IPS DF 6.9 (cell line): ENCODE measurements at regions not wholly inside any gene's neighbourhood (a gene's known extent, or its start where the extent isn't known, plus 50 kb on each side); places are given as distances from the start of the nearest gene placed in this dataset.
"Not testable (repeated sequence)": the region's sequence is repeated elsewhere in the genome, so short reads cannot be mapped to it uniquely, and the experiment has no call there.

ENCODE experiments used
- DNase-seq: peaks from one replicate; pipeline ENCODE4 v3.0.0-alpha.2; 2013; ENCODE audit warnings: low read depth, low spot score
- H3K27ac ChIP-seq: one replicate; pipeline ENCODE4 v1.5.1; 2013; ENCODE audit warnings: low read length, control low read depth
- H3K27me3 ChIP-seq: 2 replicates; pipeline ENCODE4 v1.6.1; 2013; ENCODE audit warnings: mild to moderate bottlenecking, low read length; ENCODE audit not compliant: control insufficient read depth, insufficient read depth
- H3K36me3 ChIP-seq: 2 replicates; pipeline ENCODE4 v1.6.1; 2013; ENCODE audit warnings: low read length; ENCODE audit not compliant: control insufficient read depth, insufficient read depth
- H3K4me1 ChIP-seq: 2 replicates; pipeline ENCODE4 v1.6.1; 2013; ENCODE audit warnings: low read length; ENCODE audit not compliant: control insufficient read depth, insufficient read depth
- H3K4me3 ChIP-seq: 2 replicates; pipeline ENCODE4 v1.5.1; 2013; ENCODE audit warnings: mild to moderate bottlenecking, low read length
- H3K9me3 ChIP-seq: 2 replicates; pipeline ENCODE4 v1.6.1; 2013; ENCODE audit warnings: low read length, inconsistent platforms; ENCODE audit not compliant: control insufficient read depth, insufficient read depth
- WGBS: extraction: QIAGEN DNeasy Blood & Tissue Kit; methylation state at CpG from one replicate; pipeline ENCODE4 v1.1.7; 2013; ENCODE audit warnings: mixed read lengths, missing lambda C conversion rate; ENCODE audit not compliant: insufficient read length, insufficient coverage; 5-methylcytosine and 5-hydroxymethylcytosine counted together

- no peak overlapping the region for H3K27ac ChIP-seq
- WGBS, result no CpG with 5 or more reads among the region's 2 CpGs
- no peak for DNase-seq
- no peaks in the 10 kb centered on the region for H3K9me3 ChIP-seq
- no peaks in the 10 kb centered on the region for H3K27me3 ChIP-seq
- no peaks in the 10 kb centered on the region; the same call in 1 of the 2 replicates for H3K4me1 ChIP-seq
- H3K4me3 ChIP-seq, result no peak overlapping the region
- no peaks in the 10 kb centered on the region for H3K36me3 ChIP-seq
Observed at GRCh38 chr3:107189158-107189791, 188.0 kb upstream of the CCDC54 start.

- Histone ChIP-seq H3K36me3 (no peaks in the 10 kb centered on the region), H3K4me3 (no peak overlapping the region), H3K9me3 (no peaks in the 10 kb centered on the region; the same call in 1 of the 2 replicates), H3K4me1 (no peaks in the 10 kb centered on the region; the same call in 1 of the 2 replicates), H3K27ac (no peak overlapping the region), H3K27me3 (no peaks in the 10 kb centered on the region)
- no peak for DNase-seq
- no CpG with 5 or more reads among the region's 1 CpG for WGBS
Observed at GRCh38 chr3:107193116-107193515, 184.1 kb upstream of the CCDC54 start.

DNA sequence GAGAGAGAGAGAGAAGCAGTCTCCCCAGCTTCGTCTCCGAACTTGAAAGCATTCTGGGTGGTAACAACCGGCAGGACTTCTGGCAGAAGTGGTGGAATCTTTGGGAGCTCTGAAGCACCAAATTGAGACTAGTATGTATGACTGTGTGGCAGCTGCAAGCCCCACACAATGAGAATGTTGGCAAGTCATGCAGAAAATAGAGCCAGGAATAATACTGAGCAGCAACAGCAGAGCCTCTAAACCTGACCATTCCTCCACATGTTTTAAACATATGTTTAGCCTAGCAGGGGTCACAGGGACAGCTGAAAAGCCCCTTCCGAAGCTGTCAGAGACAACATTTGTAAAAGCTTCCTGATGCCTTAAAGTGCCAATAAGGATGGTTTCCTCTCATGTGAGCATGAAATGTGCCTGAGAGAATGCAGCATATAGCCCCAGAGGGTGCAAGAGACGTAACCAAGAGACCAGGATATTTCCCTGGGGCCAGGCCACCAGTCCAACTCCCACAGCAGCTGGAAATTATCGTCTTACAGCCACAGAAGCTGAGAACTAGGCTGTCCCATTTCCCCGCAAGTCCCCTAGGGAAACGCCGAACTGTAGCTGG lies 178.6 kb upstream of the CCDC54 start:
- Histone ChIP-seq H3K4me3 (no peak overlapping the region), H3K9me3 (no peaks in the 10 kb centered on the region; the same call in 1 of the 2 replicates), H3K27ac (no peak overlapping the region), H3K27me3 (no peaks in the 10 kb centered on the region), H3K36me3 (no peaks in the 10 kb centered on the region), H3K4me1 (no peaks in the 10 kb centered on the region)
- no CpG with 5 or more reads among the region's 9 CpGs for WGBS
- DNase-seq, result no peak

DNA sequence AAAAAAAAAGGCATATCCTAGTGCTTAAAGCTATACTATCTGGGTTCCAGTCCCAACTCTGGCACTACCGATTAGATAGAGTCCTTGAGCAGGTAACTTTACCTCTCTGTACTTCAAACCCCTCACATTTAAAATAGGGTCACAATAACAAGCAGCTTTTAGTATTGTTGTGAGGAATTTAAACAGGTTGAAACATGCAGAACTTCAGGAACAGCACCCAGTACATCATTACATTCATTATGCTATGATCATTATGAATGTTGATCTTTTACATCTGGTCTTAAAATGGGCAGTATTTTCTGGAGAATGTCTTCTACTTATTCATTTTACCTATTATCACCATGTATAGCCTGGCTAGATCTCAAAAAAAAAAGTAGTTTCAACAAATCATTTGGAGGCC lies 176.1 kb upstream of the CCDC54 start:
- WGBS, result no CpG with 5 or more reads among the region's 1 CpG
- Histone ChIP-seq H3K27ac (no peak overlapping the region), H3K36me3 (no peaks in the 10 kb centered on the region), H3K4me3 (no peak overlapping the region), H3K4me1 (no peaks in the 10 kb centered on the region), H3K27me3 (no peaks in the 10 kb centered on the region), H3K9me3 (no peaks in the 10 kb centered on the region; the same call in 1 of the 2 replicates)
- DNase-seq, result no peak

- DNase-seq, H3K36me3 ChIP-seq, H3K4me3 ChIP-seq, H3K4me1 ChIP-seq, H3K27ac ChIP-seq, H3K27me3 ChIP-seq, H3K9me3 ChIP-seq: not testable (repeated sequence)
Observed at GRCh38 chr3:107202885-107203284, 174.4 kb upstream of the CCDC54 start.

DNA sequence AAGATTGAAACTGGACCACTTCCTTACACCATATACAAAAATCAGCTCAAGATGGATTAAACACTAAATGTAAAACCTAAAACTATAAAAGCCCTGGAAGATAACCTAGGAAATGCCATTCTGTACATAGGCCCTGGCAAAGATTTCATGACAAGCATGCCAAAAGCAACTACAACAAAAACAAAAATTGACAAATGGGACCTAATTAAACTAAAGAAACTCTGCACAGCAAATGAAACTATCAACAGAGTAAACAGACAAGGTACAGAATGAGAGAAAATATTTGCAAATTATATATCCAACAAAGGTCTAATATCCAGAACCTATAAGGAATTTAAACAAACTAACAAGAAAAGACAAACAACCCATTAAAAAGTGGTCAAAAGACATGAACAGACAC lies 173.1 kb upstream of the CCDC54 start:
- Histone ChIP-seq H3K27ac (no peak overlapping the region), H3K4me3 (no peak overlapping the region), H3K27me3 (no peaks in the 10 kb centered on the region), H3K4me1 (no peaks in the 10 kb centered on the region), H3K9me3 (no peaks in the 10 kb centered on the region), H3K36me3 (no peaks in the 10 kb centered on the region)
- DNase-seq, result no peak

DNA sequence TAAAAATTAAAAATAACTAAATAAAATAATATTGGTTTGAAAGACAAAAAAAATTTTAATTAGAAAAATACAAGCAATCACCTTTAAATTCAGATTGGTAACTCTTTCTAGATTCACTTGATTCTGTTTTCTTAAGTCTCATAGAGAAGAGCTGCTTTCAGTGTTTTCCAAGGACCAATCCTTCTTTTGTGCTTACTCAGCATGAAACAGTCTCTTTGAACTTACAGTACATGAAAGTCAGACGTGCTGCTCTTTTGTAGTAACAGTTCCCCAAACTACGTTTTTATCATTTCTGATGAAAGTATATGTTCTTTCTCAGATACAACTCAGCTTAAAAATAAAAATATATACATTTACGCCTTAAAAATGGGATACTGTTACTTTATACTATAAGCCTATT lies 171.9 kb upstream of the CCDC54 start:
- Histone ChIP-seq H3K4me3 (no peak overlapping the region), H3K4me1 (no peaks in the 10 kb centered on the region), H3K27ac (no peak overlapping the region), H3K36me3 (no peaks in the 10 kb centered on the region), H3K9me3 (no peaks in the 10 kb centered on the region), H3K27me3 (no peaks in the 10 kb centered on the region)
- DNase-seq, result no peak
- no CpG with 5 or more reads among the region's 3 CpGs for WGBS

GRCh38 chr3:107206141-107206540 lies 171.1 kb upstream of the CCDC54 start:
- no CpG with 5 or more reads among the region's 1 CpG for WGBS
- DNase-seq, result peak; percentile 16
- Histone ChIP-seq H3K27me3 (no peaks in the 10 kb centered on the region), H3K4me3 (no peak overlapping the region), H3K27ac (no peak overlapping the region), H3K4me1 (no peaks in the 10 kb centered on the region), H3K9me3 (no peaks in the 10 kb centered on the region), H3K36me3 (no peaks in the 10 kb centered on the region)

DNA sequence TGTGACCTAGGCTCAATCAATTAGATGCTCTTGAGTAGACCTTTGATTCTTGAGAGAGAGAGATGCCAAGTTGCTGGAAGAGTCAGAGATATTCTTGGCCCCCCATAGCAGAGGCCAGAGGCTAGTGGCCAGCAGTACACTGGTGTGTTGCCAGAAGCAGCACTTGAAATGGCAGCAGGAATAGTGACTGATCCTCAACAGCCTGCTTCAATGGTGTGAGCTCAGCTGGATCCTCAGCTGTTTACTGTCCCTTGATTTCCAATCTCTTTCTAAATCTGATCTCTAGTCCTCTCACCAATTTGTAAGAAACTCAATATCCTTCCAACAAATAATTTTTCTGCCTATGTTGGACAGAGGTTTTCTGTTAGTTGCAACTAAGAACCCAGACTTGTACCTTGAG lies 170.3 kb upstream of the CCDC54 start:
- no peaks in the 10 kb centered on the region for H3K9me3 ChIP-seq
- no peaks in the 10 kb centered on the region for H3K4me1 ChIP-seq
- DNase-seq, result no peak
- H3K36me3 ChIP-seq, result no peaks in the 10 kb centered on the region
- no peaks in the 10 kb centered on the region for H3K27me3 ChIP-seq
- H3K27ac ChIP-seq, result no peak overlapping the region
- H3K4me3 ChIP-seq, result no peak overlapping the region

DNA sequence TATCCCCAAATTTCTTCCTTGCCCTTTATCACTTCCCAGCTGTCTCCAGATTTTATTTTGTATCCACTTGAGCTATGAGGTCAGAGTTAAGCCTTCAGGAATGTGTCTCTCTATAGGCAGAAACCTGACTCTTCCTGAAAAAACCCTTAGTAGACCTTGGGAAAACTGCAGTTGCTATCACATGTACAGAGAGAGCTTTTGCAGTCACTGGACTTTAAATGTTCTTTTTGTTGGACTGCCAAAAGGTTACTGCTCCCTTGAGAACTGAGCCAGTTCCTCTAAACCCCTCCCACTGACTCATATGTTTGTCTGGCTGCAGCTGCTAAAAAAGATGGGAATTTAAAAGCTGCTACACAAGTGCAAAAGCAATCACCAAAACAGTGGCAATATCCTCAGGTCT lies 169.1 kb upstream of the CCDC54 start:
- Histone ChIP-seq H3K27me3 (no peaks in the 10 kb centered on the region), H3K27ac (no peak overlapping the region), H3K4me3 (no peak overlapping the region), H3K9me3 (no peaks in the 10 kb centered on the region), H3K4me1 (no peaks in the 10 kb centered on the region), H3K36me3 (no peaks in the 10 kb centered on the region)
- DNase-seq, result no peak

DNA sequence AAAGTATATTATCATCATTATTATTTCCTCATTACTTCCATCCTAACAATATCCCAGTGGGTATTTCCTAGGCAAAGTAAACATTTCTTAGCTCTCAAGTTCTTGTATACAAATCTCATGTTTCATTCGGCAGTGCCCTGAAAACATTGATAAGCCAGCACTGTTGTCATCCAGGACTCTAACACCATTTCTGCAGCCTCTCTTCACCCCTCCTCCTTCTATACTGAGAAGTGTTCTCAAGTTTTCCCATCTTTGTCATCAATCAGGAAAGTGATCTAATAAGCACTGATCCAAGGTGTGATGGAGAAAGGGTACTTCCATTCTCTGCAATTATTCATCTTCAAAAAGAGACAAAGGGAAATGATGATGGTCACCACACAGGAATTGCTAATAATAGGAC lies 168.4 kb upstream of the CCDC54 start:
- Histone ChIP-seq H3K9me3 (no peaks in the 10 kb centered on the region), H3K4me3 (no peak overlapping the region), H3K4me1 (no peaks in the 10 kb centered on the region), H3K36me3 (no peaks in the 10 kb centered on the region), H3K27me3 (no peaks in the 10 kb centered on the region), H3K27ac (no peak overlapping the region)
- no CpG with 5 or more reads among the region's 1 CpG for WGBS
- no peak for DNase-seq
